GM19372 (cell line): ENCODE measurements at regions not wholly inside any gene's neighbourhood (a gene's known extent, or its start where the extent isn't known, plus 50 kb on each side); places are given as distances from the start of the nearest gene placed in this dataset.
"Not testable (repeated sequence)": the region's sequence is repeated elsewhere in the genome, so short reads cannot be mapped to it uniquely, and the experiment has no call there.

Experiments used
- ATAC-seq: cut with Tn5 transposase; IDR thresholded peaks from one replicate; pipeline ENCODE4 v1.9.1; 2021; ENCODE audit warnings: mild to moderate bottlenecking, low read depth, moderate library complexity; ENCODE audit not compliant: unreplicated experiment

- no peak for ATAC-seq
These were observed 478.3 kb upstream of the ERCC4 start for GRCh38 chr16:13441675-13442074.

DNA sequence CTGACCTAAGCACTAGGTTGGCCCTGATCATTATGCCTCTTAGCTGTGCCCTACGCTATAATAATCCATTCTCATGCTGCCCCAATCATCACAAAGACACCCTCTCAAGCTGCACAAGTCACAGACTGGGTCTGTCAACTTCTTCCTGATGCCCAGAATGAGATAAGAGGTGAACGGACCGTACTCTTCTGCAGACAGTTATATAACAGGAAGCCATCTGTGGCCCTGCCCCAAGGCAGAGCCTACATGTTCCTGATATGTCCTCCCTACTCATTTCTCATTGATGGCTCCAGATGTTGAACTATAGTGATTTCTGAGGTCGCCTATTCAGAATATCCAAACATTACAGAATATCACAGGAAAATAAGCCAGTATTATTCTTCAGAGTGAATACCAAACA lies 471.6 kb upstream of the ERCC4 start:
- no peak for ATAC-seq

DNA sequence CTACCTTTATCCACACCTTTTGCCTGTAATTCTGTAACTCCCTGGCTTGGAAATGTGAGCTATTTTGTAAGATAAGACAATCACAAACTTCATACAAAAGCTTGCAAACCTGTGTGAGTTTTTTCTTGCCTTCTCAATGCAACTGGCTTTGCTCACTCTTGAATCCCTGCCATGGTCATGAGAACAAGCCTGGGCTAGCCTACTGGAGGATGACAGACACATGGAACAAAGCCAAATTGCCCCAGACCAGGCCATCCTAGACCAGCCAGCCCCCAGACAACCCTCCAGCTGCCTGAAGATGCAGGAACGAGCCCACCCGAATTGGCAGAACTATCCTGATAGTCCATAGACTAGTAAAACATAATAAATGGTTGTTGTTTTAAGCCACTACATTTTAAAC lies 466.6 kb upstream of the ERCC4 start:
- no peak for ATAC-seq

DNA sequence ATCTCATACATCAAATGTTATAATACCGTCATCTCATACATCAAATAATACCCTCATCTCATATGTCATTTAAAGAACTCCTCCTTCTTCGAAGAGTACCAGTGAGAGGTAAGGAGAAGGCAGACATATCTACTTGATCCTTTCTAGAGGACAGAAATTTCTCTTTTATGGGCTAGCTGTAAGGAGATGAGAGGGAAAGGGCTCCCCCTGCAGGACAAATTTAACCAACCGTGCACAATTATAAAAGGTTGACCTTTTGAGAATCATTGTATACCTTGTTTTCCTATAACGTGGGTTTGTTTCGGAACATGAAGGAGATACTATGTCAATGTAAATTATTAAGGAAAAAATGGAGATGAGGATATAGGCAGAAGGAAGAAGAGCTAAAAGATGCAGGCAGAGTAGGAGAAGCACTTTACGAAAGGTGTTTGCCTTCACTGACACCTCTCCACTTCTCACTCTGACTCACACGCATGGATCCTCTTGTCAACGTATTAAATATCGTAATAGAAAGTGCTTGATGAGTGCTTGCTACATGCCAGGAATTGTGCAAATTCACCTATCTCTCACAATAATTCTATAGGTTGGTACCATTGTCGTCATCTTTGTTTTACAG lies 465.9 kb upstream of the ERCC4 start:
- ATAC-seq = no peak

DNA sequence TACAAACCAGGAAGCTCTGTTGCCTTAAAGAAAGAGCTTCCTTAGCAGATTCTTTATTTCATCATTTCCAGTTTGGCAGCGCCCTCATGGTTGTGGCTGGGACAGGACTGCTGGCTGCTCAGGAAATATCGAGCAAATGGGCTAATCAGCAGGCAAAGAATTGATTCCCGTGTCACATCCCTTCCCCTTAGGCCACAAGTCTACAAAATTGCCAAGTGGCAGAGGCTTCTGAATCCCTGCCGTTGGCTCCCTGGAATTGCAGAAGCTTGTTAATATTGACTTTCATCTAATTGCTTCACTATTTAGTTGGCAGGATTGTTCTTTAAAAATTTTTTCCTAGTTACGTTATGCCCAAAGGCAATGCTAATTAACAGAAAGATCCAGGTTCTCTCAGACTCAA lies 456.3 kb upstream of the ERCC4 start:
- ATAC-seq = no peak

DNA sequence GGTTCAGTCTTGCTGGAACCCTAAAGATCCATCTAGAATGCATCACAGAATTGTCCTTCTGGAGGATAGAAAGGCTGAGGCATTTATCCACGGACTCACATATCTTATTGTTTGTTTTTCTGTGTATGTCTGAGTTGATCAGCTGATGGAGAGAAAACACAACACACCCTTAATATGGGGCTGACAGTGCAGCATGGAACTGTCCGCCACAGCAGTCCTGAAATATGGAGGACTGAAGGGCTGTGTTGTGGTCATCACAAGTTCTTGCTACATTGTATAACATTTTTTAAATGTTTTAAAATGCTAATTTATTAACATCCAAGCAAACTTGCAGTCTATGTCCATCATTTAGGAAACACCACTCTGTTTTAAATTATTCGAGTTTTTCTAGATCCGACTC lies 448.9 kb upstream of the ERCC4 start:
- ATAC-seq = no peak

DNA sequence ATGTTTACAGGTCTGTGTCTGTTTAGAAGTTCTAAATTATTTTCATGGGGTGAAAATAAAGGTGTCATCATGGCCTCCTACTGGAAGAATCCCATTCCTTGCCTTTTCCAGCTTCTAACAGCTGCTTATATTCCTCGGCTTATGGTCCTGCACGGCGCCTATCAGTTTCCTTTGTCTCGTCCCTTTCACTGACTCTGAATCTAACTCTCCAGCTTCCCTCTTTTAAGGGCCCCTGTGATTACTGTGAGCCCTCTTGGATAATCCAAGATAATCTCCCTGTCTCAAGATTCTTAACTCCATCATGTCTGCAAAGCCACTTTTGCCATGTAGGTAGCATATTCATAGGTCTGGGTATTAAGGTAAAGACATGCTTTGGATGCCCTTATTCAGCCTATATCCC lies 441.0 kb upstream of the ERCC4 start:
- no peak for ATAC-seq

DNA sequence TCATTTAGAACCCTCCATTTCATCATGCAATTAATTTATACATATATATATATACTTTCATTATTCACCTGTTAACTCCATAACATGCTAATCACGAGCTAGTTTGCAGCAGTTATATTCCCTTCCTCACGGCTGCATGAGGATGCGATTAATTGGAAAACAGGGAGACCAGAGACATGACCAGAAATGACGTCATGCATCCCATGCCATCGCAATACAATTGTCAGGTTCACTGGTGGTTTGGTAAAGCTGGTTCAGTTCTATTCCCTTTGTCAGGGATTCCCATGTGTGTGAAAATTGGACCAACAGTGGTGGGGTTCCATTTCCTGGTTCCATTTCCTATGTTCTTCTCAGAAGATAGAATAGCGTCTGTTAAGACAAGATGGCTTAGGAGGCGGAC lies 440.4 kb upstream of the ERCC4 start:
- no peak for ATAC-seq

GRCh38 chr16:13480801-13481200 lies 439.2 kb upstream of the ERCC4 start:
- ATAC-seq = no peak

DNA sequence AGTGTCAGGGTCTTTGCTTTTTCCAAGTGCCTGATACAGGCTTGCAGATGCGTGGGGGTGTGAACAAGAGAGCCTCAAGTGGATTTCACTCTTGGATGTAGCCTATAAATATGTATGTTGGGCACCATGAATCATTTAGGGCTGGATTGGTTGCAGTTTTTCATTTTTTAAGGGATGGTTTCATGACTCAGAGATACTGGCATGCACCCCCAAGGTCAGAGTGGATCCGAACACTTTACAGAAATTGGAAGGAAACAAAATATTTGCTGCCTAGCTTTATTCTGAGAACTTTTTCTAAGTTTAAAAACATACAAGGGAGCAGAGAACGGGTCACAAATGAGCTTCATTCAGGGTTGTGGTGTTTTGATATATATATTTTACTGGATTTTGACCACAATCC lies 436.8 kb upstream of the ERCC4 start:
- no peak for ATAC-seq

GRCh38 chr16:13489416-13489815 lies 430.5 kb upstream of the ERCC4 start:
- not testable (repeated sequence) for ATAC-seq

DNA sequence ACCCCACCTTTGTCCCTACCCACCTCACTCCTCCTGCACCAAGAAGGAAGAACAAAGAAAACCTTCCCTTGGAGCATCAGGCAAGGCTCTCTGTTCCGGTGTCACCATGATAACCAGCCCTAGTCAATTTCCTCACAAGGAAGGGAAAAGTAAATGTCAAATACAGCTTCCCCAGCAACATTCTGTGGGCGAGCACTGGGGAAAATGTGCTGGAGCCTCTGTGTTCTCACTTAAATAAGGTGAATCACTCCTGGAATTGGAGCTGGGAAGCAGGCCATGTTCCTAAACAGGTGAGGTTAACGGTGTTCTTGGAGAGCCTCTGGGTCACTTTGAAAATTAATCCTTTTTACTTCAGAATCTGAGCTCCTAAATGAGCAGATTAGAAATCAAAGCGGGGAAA lies 427.9 kb upstream of the ERCC4 start:
- ATAC-seq = no peak

DNA sequence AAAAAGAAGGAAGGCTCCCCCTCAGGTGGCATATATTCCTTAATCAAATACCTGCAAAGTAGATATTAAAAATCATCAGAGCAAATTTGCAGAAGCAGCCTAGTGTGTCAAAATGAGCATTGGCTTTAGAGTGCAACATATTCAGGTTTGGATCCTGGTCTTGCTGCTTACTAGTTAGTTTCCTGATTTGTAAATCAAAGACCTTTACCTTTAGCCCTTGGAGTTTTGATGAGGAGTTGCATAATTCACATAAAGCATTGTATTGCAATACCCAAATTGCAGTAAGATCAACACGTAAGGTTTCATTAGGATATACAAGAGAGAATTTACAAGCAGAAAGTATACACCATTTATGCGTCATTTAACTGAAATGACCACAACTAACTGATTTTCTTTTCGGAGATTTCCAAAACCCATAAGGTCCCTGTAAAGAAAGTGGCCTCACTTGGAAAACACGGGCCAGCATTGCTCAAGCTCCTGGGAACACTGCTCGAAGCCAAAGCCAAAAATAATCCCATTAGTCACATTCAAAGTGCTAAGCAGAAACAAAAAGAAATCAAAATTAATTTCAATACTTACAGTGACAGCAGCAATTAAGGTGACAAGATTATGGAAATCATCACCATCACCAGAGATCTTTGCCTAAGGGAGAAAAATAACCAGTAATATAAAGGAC lies 415.9 kb upstream of the ERCC4 start:
- no peak for ATAC-seq

GRCh38 chr16:13507530-13507929 lies 412.4 kb upstream of the ERCC4 start:
- no peak for ATAC-seq

GRCh38 chr16:13510425-13511151 lies 409.4 kb upstream of the ERCC4 start:
- no peak for ATAC-seq

DNA sequence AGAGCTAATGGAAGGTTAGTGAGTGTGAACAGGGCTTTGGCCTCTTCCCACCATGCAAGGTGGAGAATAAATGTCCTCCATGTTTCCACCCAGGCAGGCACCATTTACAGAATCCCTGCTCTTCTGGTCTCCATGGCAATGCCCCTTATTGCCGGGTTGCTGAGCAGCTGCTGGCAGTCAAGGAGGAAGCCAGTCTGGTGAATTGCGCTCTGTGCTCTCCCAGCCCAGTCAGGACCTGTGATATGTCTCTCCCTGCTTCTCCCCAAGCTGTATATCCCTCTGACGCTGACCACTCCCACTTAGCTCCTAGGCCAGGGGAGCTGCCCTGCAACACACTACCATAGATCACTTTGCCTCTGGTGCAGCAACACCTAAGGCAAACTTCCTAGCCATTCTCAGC lies 402.1 kb upstream of the ERCC4 start:
- no peak for ATAC-seq

- ATAC-seq = no peak
These were observed 400.1 kb upstream of the ERCC4 start for GRCh38 chr16:13519871-13520270.

DNA sequence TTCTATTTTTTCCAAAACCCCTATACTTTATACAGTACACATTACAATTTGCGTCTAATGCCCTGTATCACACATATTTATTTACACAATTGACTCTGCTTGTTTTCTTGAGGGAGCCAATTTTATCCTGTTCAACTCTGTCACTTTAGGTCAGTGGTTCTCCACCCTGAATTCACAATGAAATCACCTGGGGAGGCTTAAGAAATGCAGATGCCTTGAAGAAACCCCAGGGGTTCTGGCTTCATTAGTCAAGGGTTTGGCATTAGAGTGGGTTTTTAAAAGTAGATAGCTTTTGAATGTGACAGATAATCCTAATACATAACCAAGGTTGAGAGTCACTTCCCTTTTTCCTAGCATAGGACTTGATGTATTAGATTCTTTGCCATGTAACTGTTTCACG lies 398.6 kb upstream of the ERCC4 start:
- no peak for ATAC-seq

GRCh38 chr16:13527332-13527731 lies 392.6 kb upstream of the ERCC4 start:
- no peak for ATAC-seq

DNA sequence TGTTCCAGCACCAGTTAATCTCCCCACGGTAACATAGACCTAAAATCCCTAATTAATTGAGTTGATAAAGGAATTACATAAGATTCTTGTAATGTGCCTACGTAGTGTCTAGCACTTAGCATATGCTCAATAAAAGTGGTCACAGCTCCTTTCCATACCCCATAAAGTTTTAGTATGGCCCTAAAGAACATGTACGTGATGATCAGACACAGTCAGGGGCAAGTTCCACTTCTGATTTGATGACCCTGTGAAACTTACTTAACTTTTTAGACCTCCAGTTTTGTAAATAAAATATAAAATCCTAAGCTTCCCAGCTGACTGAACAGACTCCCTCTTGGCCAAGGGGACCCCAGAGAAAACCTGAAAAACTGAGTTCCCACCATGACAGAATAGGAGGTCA lies 391.3 kb upstream of the ERCC4 start:
- ATAC-seq = no peak

DNA sequence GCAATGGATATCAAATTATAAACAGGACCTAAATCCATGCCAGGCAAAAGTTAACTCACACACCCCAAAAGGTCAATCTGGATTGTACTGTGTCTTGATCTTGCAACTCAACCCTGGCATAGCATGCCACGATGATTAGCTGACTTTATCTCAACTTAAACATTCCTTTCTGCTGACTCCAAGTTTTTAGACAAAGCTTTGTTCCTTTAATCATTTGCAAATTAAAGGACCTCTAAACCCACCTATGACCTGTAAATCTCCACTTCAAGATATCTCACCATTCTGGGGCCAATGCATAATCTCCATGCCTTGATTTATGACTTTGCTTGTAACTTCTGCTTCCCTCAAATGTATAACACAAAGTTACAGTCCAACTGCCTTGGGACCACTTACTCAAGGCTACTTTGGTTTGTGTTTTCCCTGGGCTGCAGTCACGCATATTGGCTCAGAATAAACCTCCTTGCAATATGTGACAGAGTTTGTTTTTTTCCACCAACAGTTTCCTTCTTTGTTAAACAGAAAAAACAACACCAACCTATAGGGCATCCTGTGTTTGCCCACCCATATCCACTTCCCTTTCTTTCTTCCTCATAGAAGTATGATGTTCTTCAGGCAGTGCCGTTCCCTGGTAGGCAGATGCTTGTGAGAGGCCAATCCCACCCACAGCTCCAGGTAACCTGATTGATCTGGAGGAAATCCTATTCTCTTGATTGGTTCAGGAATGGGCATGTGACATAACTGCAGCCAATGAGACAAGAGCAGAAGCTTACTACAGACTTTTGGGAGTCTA lies 390.6 kb upstream of the ERCC4 start:
- no peak for ATAC-seq
